ENCODE measurements at regions not wholly inside any gene's neighbourhood (a gene's known extent, or its start where the extent isn't known, plus 50 kb on each side); places are given as distances from the start of the nearest gene placed in this dataset.

DNA sequence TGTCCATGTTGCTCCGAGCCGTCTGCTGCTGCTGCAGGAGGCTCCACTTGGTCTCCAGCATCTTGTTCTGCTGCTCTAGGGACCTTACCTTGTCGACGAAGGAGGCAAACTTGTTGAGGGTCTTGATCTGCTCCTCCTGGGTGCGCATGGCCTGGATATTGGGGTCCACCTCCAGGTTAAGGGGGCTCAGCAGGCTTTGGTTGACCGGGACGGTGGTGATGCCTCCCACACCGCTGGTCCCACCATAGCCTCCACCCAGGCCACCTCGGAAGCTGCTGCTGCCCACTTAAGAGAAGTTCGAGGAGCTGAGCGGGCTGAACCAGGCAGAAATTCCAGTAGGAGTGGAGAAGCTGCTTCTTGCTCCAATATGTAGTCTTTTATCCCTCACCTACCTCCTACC lies 180.7 kb upstream of the SYNPR start:
- TF ChIP-seq TAF1 (IDR thresholded peaks at IDR 0.05; ENCODE audit: low read depth) = no peak
- no peak for TF ChIP-seq ZBTB7A (IDR thresholded peaks at IDR 0.05; ENCODE audit: low read depth)
- TF ChIP-seq CEBPB (IDR thresholded peaks at IDR 0.05) = no peak
- TF ChIP-seq, protein P1, sequence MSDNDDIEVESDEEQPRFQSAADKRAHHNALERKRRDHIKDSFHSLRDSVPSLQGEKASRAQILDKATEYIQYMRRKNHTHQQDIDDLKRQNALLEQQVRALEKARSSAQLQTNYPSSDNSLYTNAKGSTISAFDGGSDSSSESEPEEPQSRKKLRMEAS (IDR thresholded peaks at IDR 0.05) = no peak
- TF ChIP-seq CREB1 (IDR thresholded peaks at IDR 0.05; ENCODE audit: low read depth) = no peak
- TF ChIP-seq RAD21 (IDR thresholded peaks at IDR 0.05; ENCODE audit: low read depth) = no peak
- no peak for TF ChIP-seq FOXM1 (IDR thresholded peaks at IDR 0.05; ENCODE audit: borderline replicate concordance, low read depth)

DNA sequence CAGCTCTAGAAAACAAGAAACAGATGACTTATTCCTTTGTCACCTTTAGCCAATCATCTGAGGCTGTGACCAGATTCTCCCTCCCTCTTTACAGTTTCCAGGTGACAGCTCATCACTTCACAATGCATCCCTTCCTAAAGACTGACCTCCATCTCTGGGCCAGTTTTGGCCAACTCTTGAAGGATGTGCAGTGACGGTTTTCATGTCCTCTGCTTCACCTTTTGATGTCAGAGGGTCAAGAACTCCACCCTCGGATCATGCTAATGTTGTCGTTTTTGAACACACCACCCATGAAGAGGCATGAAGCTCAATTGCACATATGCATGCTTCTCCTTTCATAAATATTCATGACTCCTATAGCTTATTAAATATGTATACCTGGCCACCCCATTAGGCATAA lies 161.2 kb upstream of the SYNPR start:
- TF ChIP-seq, protein P1 (IDR thresholded peaks at IDR 0.05) = no peak
- TF ChIP-seq CREB1 (IDR thresholded peaks at IDR 0.05; ENCODE audit: low read depth) = no peak
- TF ChIP-seq, protein P2, sequence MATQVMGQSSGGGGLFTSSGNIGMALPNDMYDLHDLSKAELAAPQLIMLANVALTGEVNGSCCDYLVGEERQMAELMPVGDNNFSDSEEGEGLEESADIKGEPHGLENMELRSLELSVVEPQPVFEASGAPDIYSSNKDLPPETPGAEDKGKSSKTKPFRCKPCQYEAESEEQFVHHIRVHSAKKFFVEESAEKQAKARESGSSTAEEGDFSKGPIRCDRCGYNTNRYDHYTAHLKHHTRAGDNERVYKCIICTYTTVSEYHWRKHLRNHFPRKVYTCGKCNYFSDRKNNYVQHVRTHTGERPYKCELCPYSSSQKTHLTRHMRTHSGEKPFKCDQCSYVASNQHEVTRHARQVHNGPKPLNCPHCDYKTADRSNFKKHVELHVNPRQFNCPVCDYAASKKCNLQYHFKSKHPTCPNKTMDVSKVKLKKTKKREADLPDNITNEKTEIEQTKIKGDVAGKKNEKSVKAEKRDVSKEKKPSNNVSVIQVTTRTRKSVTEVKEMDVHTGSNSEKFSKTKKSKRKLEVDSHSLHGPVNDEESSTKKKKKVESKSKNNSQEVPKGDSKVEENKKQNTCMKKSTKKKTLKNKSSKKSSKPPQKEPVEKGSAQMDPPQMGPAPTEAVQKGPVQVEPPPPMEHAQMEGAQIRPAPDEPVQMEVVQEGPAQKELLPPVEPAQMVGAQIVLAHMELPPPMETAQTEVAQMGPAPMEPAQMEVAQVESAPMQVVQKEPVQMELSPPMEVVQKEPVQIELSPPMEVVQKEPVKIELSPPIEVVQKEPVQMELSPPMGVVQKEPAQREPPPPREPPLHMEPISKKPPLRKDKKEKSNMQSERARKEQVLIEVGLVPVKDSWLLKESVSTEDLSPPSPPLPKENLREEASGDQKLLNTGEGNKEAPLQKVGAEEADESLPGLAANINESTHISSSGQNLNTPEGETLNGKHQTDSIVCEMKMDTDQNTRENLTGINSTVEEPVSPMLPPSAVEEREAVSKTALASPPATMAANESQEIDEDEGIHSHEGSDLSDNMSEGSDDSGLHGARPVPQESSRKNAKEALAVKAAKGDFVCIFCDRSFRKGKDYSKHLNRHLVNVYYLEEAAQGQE (IDR thresholded peaks at IDR 0.05; ENCODE audit: low read depth) = no peak
- no peak for TF ChIP-seq EP300 (IDR thresholded peaks at IDR 0.05; ENCODE audit: borderline replicate concordance)
- TF ChIP-seq CEBPB (IDR thresholded peaks at IDR 0.05) = no peak
- TF ChIP-seq ZBTB7A (IDR thresholded peaks at IDR 0.05; ENCODE audit: low read depth) = no peak
- TF ChIP-seq EGR1 (IDR thresholded peaks at IDR 0.05) = no peak
- no peak for TF ChIP-seq YY1 (IDR thresholded peaks at IDR 0.05; ENCODE audit: low read depth)
- no peak for TF ChIP-seq TCF12 (IDR thresholded peaks at IDR 0.05; ENCODE audit: low read depth)

DNA sequence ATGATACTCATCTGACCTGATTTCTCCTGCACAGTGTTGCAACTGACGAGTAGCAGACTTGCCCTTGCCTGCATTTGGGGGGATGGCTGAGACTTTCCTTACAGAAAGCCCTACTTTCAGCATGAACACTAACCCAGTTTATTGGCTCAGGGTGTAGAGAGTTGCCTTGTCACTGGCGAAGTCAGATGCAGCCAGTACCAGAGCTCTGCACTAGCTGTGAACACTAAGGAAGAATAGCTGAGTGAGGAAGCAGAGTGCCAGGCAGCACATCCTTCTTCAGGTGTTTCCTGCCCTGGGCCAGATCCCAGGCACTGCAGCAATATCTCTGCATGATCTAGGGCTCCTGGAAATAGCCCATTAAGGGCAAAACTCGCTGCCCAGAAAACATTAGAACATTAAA lies 154.0 kb upstream of the SYNPR start:
- TF ChIP-seq FOXM1 (IDR thresholded peaks at IDR 0.05; ENCODE audit: borderline replicate concordance, low read depth) (no peak), ZBTB7A (IDR thresholded peaks at IDR 0.05; ENCODE audit: low read depth) (no peak), TEAD4 (IDR thresholded peaks at IDR 0.05) (no peak), TAF1 (IDR thresholded peaks at IDR 0.05; ENCODE audit: low read depth) (no peak), EP300 (IDR thresholded peaks at IDR 0.05; ENCODE audit: borderline replicate concordance) (no peak), CREB1 (IDR thresholded peaks at IDR 0.05; ENCODE audit: low read depth) (no peak), TCF12 (IDR thresholded peaks at IDR 0.05; ENCODE audit: low read depth) (no peak), CEBPB (IDR thresholded peaks at IDR 0.05) (no peak), NFIC (IDR thresholded peaks at IDR 0.05) (no peak)
- TF ChIP-seq, protein P2 (IDR thresholded peaks at IDR 0.05; ENCODE audit: low read depth) = no peak
- TF ChIP-seq, protein P1 (IDR thresholded peaks at IDR 0.05) = no peak
- TF ChIP-seq, protein P3, sequence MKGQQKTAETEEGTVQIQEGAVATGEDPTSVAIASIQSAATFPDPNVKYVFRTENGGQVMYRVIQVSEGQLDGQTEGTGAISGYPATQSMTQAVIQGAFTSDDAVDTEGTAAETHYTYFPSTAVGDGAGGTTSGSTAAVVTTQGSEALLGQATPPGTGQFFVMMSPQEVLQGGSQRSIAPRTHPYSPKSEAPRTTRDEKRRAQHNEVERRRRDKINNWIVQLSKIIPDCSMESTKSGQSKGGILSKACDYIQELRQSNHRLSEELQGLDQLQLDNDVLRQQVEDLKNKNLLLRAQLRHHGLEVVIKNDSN (IDR thresholded peaks at IDR 0.05) = no peak

DNA sequence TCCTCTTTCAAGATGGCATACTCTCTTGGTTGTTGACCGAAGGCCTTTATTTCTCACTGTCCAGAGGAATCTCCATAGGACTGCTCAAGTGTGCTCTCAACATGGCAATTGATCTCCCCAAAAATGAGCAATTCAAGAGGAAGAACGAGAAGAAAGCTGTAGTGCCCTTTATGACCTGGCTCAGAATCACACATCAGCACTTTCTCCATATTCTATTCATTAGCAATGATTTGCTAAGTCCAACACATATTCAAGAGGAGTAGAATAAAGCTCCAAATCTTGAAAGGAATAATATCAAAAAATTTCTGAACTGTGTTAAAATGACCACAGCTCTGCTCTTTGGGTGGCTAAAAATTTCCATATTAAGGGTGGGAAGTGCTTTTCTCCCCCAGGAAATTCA lies 151.6 kb upstream of the SYNPR start:
- TF ChIP-seq CREB1 (IDR thresholded peaks at IDR 0.05; ENCODE audit: low read depth) (no peak), ZBTB7A (IDR thresholded peaks at IDR 0.05; ENCODE audit: low read depth) (no peak), FOXM1 (IDR thresholded peaks at IDR 0.05; ENCODE audit: borderline replicate concordance, low read depth) (no peak), TAF1 (IDR thresholded peaks at IDR 0.05; ENCODE audit: low read depth) (no peak), NFIC (IDR thresholded peaks at IDR 0.05) (no peak), EGR1 (IDR thresholded peaks at IDR 0.05) (no peak), RAD21 (IDR thresholded peaks at IDR 0.05; ENCODE audit: low read depth) (no peak), EP300 (IDR thresholded peaks at IDR 0.05; ENCODE audit: borderline replicate concordance) (no peak), YY1 (IDR thresholded peaks at IDR 0.05; ENCODE audit: low read depth) (no peak), TCF12 (IDR thresholded peaks at IDR 0.05; ENCODE audit: low read depth) (no peak), CEBPB (IDR thresholded peaks at IDR 0.05) (no peak), TEAD4 (IDR thresholded peaks at IDR 0.05) (no peak)
- TF ChIP-seq, protein P2 (IDR thresholded peaks at IDR 0.05; ENCODE audit: low read depth) = no peak
- TF ChIP-seq, protein P3 (IDR thresholded peaks at IDR 0.05) = no peak
- TF ChIP-seq, protein P1 (IDR thresholded peaks at IDR 0.05) = no peak
